Lower leg skin (tissue), 4 donors: ENCODE measurements at regions not wholly inside any gene's neighbourhood (a gene's known extent, or its start where the extent isn't known, plus 50 kb on each side); places are given as distances from the start of the nearest gene placed in this dataset.

Experiments used
- DNase-seq, 2 donors: peaks; one replicate each; pipeline ENCODE4 v3.0.0-alpha.2; 2019; ENCODE audit warnings: low spot score in 2 of 2
- H3K4me3 ChIP-seq: fragments of 200-600 bp; sonication (generic); 2 replicates; pipeline ENCODE4 v1.5.1; 2017; ENCODE audit warnings: mild to moderate bottlenecking, low read depth; ENCODE audit not compliant: poor library complexity, severe bottlenecking
- POLR2A ChIP-seq, 2 donors: fragments of 450-650 bp; IDR thresholded peaks; one replicate each; pipeline ENCODE4 v1.6.1; 2016 to 2017; ENCODE audit warnings: antibody characterized with exemption in 2 of 2, mild to moderate bottlenecking in 1 of 2, moderate library complexity in 1 of 2
- WGBS, 2 donors: methylation state at CpG; one replicate each; pipeline ENCODE4 v1.1.5; 2018; 5-methylcytosine and 5-hydroxymethylcytosine counted together
- intact Hi-C: fragments of 100-400 bp; cut with DNase I; formaldehyde crosslinking; loops from one replicate; pipeline ENCODE4 v1.15.0; 2023; ENCODE audit warnings: low total_unique reads
- TF ChIP-seq, protein P1 (sequence below), 3 donors: fragments of 450-650 bp; IDR thresholded peaks; one replicate each; pipeline ENCODE4 v1.5.1; 2016; ENCODE audit warnings: antibody characterized with exemption in 3 of 3, mild to moderate bottlenecking in 3 of 3, moderate library complexity in 2 of 3

DNA sequence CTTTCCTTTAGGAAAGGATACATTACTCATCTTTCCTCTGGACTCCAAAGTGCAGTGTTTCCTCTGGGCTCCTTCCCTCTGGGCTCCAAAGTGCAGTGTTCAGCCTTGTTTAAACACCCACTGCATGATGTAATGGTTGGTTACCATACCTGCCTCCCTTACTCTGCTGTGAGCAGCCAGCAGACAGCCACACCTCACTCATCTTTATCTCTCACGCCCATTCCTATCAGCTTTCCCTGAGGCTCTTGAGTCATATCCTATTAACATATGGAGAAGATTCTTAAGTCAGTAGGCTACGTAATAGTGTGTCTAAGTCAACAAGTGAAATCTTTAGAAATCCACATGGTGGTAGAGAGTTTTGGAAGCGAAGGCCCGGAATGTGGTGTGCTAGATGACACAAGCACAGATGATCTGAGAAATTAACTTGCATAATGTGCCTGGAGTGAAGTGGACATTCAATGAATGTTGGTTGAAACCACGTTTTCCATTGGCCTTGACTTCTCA, 97.2 kb upstream of the CTNNB1 start:
- TF ChIP-seq POLR2A (IDR thresholded peaks at IDR 0.05): no peak
- TF ChIP-seq, protein P1, sequence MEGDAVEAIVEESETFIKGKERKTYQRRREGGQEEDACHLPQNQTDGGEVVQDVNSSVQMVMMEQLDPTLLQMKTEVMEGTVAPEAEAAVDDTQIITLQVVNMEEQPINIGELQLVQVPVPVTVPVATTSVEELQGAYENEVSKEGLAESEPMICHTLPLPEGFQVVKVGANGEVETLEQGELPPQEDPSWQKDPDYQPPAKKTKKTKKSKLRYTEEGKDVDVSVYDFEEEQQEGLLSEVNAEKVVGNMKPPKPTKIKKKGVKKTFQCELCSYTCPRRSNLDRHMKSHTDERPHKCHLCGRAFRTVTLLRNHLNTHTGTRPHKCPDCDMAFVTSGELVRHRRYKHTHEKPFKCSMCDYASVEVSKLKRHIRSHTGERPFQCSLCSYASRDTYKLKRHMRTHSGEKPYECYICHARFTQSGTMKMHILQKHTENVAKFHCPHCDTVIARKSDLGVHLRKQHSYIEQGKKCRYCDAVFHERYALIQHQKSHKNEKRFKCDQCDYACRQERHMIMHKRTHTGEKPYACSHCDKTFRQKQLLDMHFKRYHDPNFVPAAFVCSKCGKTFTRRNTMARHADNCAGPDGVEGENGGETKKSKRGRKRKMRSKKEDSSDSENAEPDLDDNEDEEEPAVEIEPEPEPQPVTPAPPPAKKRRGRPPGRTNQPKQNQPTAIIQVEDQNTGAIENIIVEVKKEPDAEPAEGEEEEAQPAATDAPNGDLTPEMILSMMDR (IDR thresholded peaks at IDR 0.05): no peak
- DNase-seq: no peak
- 64 to 78% methylated on average over 5 of the region's 5 CpGs for WGBS, 2 donors
- intact Hi-C loops: no loop called here
- no peak overlapping the region for H3K4me3 ChIP-seq

DNA sequence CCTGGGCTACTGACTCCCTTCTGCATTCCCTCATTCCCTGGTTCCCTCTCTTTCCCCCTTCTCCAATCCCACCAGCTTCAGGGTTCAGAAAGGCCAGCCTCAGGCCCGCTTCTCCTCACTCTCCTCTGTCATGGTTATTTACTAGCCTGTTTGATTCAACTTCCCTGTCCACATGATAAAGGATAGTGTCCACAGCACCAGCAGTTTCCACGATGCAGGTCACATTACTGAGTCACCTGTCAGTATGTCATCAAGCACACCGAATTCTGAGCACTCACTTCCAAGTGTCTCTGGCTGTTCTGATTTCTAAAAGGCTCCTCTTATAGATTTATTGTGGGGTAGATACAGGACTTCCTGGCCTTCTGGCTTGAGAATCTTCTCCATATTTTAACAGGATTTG, 96.6 kb upstream of the CTNNB1 start:
- no peak for DNase-seq
- TF ChIP-seq POLR2A (IDR thresholded peaks at IDR 0.05): no peak
- TF ChIP-seq, protein P1 (IDR thresholded peaks at IDR 0.05): no peak
- WGBS, 2 donors: 66 to 78% methylated on average over 3 of the region's 3 CpGs
- H3K4me3 ChIP-seq: no peak overlapping the region
- intact Hi-C loops: no loop called here

DNA sequence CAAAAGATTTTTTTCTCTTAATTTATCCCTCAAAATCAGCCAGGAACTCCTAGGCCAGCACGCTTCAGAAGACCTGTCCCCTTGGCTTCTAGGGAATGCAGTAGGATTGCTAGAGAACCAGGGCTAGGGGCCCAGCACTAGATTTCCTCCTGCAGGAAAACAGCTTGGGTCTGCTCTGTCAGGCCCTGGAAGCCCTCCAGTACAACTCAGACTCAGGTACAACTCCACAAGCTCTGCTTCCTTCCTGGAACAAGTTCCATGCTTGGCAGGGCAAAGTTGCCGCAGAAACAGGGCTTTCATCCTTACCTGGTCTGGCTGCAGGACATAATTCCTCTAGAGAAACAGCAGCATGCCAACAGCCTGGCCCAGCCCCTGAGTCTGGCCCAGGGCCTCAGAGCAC, 96.1 kb upstream of the CTNNB1 start:
- TF ChIP-seq, protein P1 (IDR thresholded peaks at IDR 0.05): no peak
- no peak for TF ChIP-seq POLR2A (IDR thresholded peaks at IDR 0.05)
- intact Hi-C loops: no loop called here
- DNase-seq: no peak
- no peak overlapping the region for H3K4me3 ChIP-seq
- 56 to 68% methylated on average over 2 of the region's 2 CpGs for WGBS, 2 donors

DNA sequence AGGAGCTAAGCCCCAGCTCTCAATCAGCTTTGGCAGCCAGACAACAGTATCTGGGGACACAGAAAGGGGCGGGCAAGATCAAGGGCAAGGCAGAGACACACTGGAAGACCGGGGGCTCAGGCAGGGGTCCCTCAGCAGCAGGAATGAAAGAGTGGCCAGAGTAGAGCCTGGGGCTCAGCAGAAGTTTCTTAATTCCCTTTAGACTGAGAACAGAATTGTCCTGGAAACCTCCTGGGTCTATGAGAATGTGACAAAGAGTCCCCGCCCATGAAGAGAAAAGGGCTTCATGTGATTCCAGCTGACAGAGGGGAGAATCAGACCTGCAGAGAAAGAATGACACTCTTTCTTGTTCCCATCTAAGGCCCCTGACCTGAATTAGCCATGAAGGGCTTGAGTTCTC, 95.2 kb upstream of the CTNNB1 start:
- H3K4me3 ChIP-seq: no peak overlapping the region
- intact Hi-C loops: no loop called here
- DNase-seq: no peak
- 73 to 78% methylated on average over 3 of the region's 3 CpGs for WGBS, 2 donors
- TF ChIP-seq, protein P1 (IDR thresholded peaks at IDR 0.05): no peak
- no peak for TF ChIP-seq POLR2A (IDR thresholded peaks at IDR 0.05)

DNA sequence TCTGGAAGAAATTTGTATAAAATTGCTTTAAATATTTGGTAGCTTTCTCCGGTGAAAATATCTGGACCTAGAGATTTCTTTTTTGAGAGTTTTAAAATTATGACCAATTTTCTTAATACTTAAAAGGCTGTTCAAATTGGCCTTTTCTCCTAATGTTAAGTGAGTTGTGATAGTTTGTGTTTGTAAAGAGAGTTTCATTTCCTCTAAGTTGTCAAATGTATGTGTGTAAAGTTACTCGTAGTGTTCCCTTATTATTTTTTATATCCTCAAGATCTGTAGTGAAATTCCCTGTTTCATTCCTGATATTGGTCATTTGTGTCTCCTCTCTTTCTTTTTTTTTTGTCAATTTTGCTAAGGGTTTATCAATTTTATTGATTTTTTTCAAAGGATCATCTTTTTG, 92.6 kb upstream of the CTNNB1 start:
- TF ChIP-seq POLR2A (IDR thresholded peaks at IDR 0.05): no peak
- TF ChIP-seq, protein P1 (IDR thresholded peaks at IDR 0.05): no peak
- no peak for DNase-seq
- no peak overlapping the region for H3K4me3 ChIP-seq
- 89 to 96% methylated on average over 2 of the region's 2 CpGs for WGBS, 2 donors
- intact Hi-C loops: no loop called here

DNA sequence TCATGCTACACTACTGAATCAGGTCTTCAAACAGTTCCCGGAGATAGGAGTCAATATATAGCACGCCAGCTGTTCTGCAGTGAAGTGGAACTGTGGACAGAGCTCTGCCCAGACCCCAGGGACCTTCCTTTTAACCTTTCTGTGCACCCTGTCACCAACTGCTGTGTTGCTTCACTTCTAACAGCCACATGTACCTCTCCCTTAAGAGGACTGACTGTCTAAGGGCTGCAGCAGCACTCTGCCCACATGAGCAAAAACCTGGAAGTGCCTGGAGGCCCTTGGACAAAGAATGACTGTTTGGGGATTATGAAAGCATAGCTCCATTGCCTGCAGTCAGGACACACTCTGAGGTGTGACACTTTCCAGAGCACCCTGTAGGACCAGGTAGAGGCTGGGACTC, 88.3 kb upstream of the CTNNB1 start:
- intact Hi-C loops: no loop called here
- no peak for TF ChIP-seq POLR2A (IDR thresholded peaks at IDR 0.05)
- TF ChIP-seq, protein P1 (IDR thresholded peaks at IDR 0.05): no peak
- no peak overlapping the region for H3K4me3 ChIP-seq
- 79 to 80% methylated on average over 2 of the region's 2 CpGs for WGBS, 2 donors
- DNase-seq: no peak
